Stimulated activated CD4-positive, alpha-beta T cell treated with anti-CD3 and anti-CD28 coated beads, Interleukin-12 subunit alpha, Interleukin-12 subunit beta, amount 100 ng/mL, for 24 hours (primary cell): ENCODE measurements at regions not wholly inside any gene's neighbourhood (a gene's known extent, or its start where the extent isn't known, plus 50 kb on each side); places are given as distances from the start of the nearest gene placed in this dataset.
"Not testable (repeated sequence)": the region's sequence is repeated elsewhere in the genome, so short reads cannot be mapped to it uniquely, and the experiment has no call there.

Source experiments
- DNase-seq, 2 experiments: peaks; one replicate each; pipeline ENCODE4 v3.0.0-alpha.2; 2020; ENCODE audit warnings: low read depth in 2 of 2

GRCh38 chr5:162621726-162622263 is 554.2 kb downstream of the GABRG2 start:
- DNase-seq = not testable (repeated sequence)

- DNase-seq = no peak
Observed at GRCh38 chr5:162624110-162624509, 556.5 kb downstream of the GABRG2 start.

GRCh38 chr5:162637481-162637880 is 569.9 kb downstream of the GABRG2 start:
- no peak for DNase-seq

GRCh38 chr5:162638849-162639248 is 571.3 kb downstream of the GABRG2 start:
- no peak for DNase-seq

- DNase-seq = no peak
Observed at GRCh38 chr5:162641142-162641813, 573.7 kb downstream of the GABRG2 start.

- DNase-seq = no peak
Observed at GRCh38 chr5:162654661-162655405, 587.3 kb downstream of the GABRG2 start.

GRCh38 chr5:162657076-162657475 is 589.5 kb downstream of the GABRG2 start:
- no peak for DNase-seq

GRCh38 chr5:162664846-162665245 is 597.3 kb downstream of the GABRG2 start:
- no peak for DNase-seq

- DNase-seq = no peak
Observed at GRCh38 chr5:162668926-162669325, 601.4 kb downstream of the GABRG2 start.

GRCh38 chr5:162672061-162672460 is 604.5 kb downstream of the GABRG2 start:
- DNase-seq = no peak

GRCh38 chr5:162683284-162683683 is 615.7 kb downstream of the GABRG2 start:
- DNase-seq = no peak

GRCh38 chr5:162684145-162684544 is 616.6 kb downstream of the GABRG2 start:
- DNase-seq = no peak

GRCh38 chr5:162685302-162685701 is 617.7 kb downstream of the GABRG2 start:
- no peak for DNase-seq

GRCh38 chr5:162696272-162696671 is 628.7 kb downstream of the GABRG2 start:
- DNase-seq = not testable (repeated sequence)

- no peak for DNase-seq
Observed at GRCh38 chr5:162699361-162699760, 631.8 kb downstream of the GABRG2 start.

GRCh38 chr5:162703914-162704313 is 636.3 kb downstream of the GABRG2 start:
- no peak for DNase-seq

GRCh38 chr5:162711244-162711643 is 643.7 kb downstream of the GABRG2 start:
- no peak for DNase-seq

- DNase-seq = no peak
Observed at GRCh38 chr5:162719720-162720119, 652.1 kb downstream of the GABRG2 start.

- no peak for DNase-seq
Observed at GRCh38 chr5:162721125-162721524, 653.6 kb downstream of the GABRG2 start.

- no peak for DNase-seq
Observed at GRCh38 chr5:162752612-162753011, 684.8 kb upstream of the CCNG1 start.

GRCh38 chr5:162762119-162762518 is 675.3 kb upstream of the CCNG1 start:
- no peak for DNase-seq

- no peak for DNase-seq
Observed at GRCh38 chr5:162769019-162769418, 668.4 kb upstream of the CCNG1 start.

- DNase-seq = no peak
Observed at GRCh38 chr5:162785673-162786072, 651.7 kb upstream of the CCNG1 start.
